SW480 (cell line): ENCODE measurements at regions not wholly inside any gene's neighbourhood (a gene's known extent, or its start where the extent isn't known, plus 50 kb on each side); places are given as distances from the start of the nearest gene placed in this dataset.
A peak's percentile ranks its signal among the peaks of the same experiment; 100 is the strongest.

Experiments used
- DNase-seq: peaks from one replicate; pipeline ENCODE4 v3.0.0-alpha.2; 2016; ENCODE audit warnings: low spot score

- DNase-seq = no peak
Measured at GRCh38 chr12:124686370-124687173, 119.2 kb upstream of the NCOR2 start.

DNA sequence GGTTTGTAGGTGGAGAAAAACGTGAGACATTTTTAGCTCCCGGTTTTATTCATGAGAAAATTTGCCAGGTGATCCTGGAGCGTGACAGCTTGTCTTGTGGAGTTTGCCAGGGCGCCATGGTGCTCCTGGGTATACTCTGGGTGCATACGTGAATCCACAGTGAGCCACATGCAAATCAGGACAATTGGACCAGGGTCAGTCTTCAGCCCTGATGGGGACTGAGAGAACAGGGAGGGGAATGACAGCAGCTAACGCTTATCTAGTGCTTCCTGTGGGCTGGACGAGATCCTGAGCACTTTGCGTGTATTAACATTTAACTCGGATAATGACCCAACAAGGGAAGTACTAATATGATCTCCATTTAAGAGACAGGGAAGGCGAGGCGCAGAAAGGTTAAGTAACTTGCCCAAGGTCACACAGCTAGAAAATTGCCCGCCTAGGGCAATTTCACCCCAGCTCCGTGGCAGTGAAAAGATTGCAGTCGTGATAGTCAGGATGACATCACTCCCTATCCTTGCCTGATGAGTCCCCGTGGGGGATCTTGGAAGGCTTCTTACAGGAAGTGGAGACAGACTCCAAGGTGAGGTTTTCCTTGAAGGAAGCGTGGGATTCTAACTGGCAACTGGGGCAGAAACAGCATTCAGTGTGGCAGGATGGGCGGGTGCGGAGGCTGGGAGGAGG is 118.4 kb upstream of the NCOR2 start:
- DNase-seq = no peak

GRCh38 chr12:124684971-124685688 is 117.7 kb upstream of the NCOR2 start:
- DNase-seq = no peak

DNA sequence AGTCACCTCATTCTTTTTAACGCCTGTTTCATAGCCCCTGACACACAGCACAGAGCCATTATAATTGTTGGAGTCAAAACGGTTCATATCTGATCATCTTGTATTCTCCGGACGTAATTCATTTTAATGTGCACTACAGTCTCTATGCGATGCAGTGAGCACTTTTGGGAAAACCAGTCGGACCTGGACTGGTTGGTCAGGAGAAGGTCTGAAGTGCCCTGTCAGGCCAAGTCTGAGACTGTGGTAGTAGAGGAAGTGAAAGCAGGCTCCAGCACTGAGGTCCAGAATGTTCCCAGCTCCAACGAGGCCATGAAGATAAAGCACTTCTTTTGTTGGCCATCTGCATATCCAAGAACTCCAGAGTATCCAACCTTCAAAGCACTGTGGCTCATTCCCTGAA is 117.1 kb upstream of the NCOR2 start:
- peak; percentile 35 for DNase-seq

- DNase-seq = peak; percentile 74
Measured at GRCh38 chr12:124683152-124684124, 116.0 kb upstream of the NCOR2 start.

- no peak for DNase-seq
Measured at GRCh38 chr12:124682425-124683151, 115.2 kb upstream of the NCOR2 start.

GRCh38 chr12:124681779-124682391 is 114.5 kb upstream of the NCOR2 start:
- DNase-seq = peak; percentile 30

- peak; percentile 86 for DNase-seq
Measured at GRCh38 chr12:124680863-124681778, 113.7 kb upstream of the NCOR2 start.

- DNase-seq = peak; percentile 21
Measured at GRCh38 chr12:124679533-124680371, 112.3 kb upstream of the NCOR2 start.

- no peak for DNase-seq
Measured at GRCh38 chr12:124679047-124679446, 111.6 kb upstream of the NCOR2 start.

- DNase-seq = no peak
Measured at GRCh38 chr12:124678421-124678893, 111.0 kb upstream of the NCOR2 start.

GRCh38 chr12:124677552-124678356 is 110.3 kb upstream of the NCOR2 start:
- no peak for DNase-seq

GRCh38 chr12:124676714-124677462 is 109.5 kb upstream of the NCOR2 start:
- no peak for DNase-seq

GRCh38 chr12:124675881-124676713 is 108.7 kb upstream of the NCOR2 start:
- no peak for DNase-seq

DNA sequence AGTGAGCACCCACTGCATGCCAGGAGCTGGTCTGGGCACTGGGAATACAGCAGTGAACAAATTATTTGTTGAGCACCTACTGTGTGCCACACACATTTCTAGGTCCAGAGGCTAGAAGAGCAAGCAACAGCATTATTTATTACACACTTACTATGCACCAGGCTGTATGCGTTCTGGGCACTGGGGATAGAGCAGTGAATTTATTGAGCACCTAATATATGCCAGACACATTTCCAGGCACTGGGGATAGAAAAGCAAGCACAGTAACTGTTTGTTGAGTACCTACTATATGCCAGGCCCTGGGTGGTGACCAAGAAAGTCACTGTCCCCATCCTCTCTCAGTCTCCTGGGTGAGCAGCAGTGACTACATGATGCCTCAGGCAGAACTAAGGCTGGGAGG is 107.5 kb upstream of the NCOR2 start:
- no peak for DNase-seq
